Astrocyte (in vitro differentiated cells and primary cell): ENCODE measurements at regions not wholly inside any gene's neighbourhood (a gene's known extent, or its start where the extent isn't known, plus 50 kb on each side); places are given as distances from the start of the nearest gene placed in this dataset.

ENCODE experiments used
- DNase-seq: peaks from one replicate; pipeline ENCODE4 v3.0.0-alpha.2; 2010; ENCODE audit warnings: low read depth
- FAIRE-seq: peaks from 2 replicates; lab custom pipeline; 2011; peaks lifted over from hg19 to GRCh38; lab: Jason Lieb, UNC
- H2AFZ ChIP-seq: 2 replicates; pipeline ENCODE4 v1.6.0; 2012; ENCODE audit warnings: low read depth, low read length, inconsistent platforms
- H3K27ac ChIP-seq: 2 replicates; pipeline ENCODE4 v1.5.1; 2011; ENCODE audit warnings: low read depth, low read length, inconsistent platforms
- H3K27me3 ChIP-seq: 2 replicates; pipeline ENCODE4 v1.6.0; 2011; ENCODE audit warnings: low read length, inconsistent platforms; ENCODE audit not compliant: insufficient read depth
- H3K36me3 ChIP-seq: 2 replicates; pipeline ENCODE4 v1.5.1; 2011; ENCODE audit warnings: low read length, inconsistent platforms; ENCODE audit not compliant: insufficient read depth
- H3K4me1 ChIP-seq: 2 replicates; pipeline ENCODE4 v1.5.1; 2011; ENCODE audit warnings: low read length, inconsistent platforms; ENCODE audit not compliant: insufficient read depth
- H3K4me2 ChIP-seq: 2 replicates; pipeline ENCODE4 v1.6.0; 2012; ENCODE audit warnings: low read length, inconsistent platforms
- H3K4me3 ChIP-seq: 2 replicates; pipeline ENCODE4 v1.5.1; 2011; ENCODE audit warnings: low read depth, mild to moderate bottlenecking, low read length, inconsistent platforms; ENCODE audit not compliant: insufficient read depth
- H3K79me2 ChIP-seq: 2 replicates; pipeline ENCODE4 v1.6.0; 2012; ENCODE audit warnings: mild to moderate bottlenecking, low read length, inconsistent platforms; ENCODE audit not compliant: insufficient read depth
- H3K9ac ChIP-seq: 2 replicates; pipeline ENCODE4 v1.6.0; 2012; ENCODE audit warnings: mild to moderate bottlenecking, low read length, inconsistent platforms
- H3K9me3 ChIP-seq: 2 replicates; pipeline ENCODE4 v1.5.1; 2012; ENCODE audit warnings: low read depth, mild to moderate bottlenecking, low read length, inconsistent platforms; ENCODE audit not compliant: insufficient read depth
- H4K20me1 ChIP-seq: 2 replicates; pipeline ENCODE4 v1.6.0; 2012; ENCODE audit warnings: low read length, inconsistent platforms; ENCODE audit not compliant: insufficient read depth
- H3K27ac Mint-ChIP-seq: one replicate; pipeline ENCODE4 v1.8.0; 2021; ENCODE audit warnings: mild to moderate bottlenecking, mixed read lengths; ENCODE audit not compliant: unreplicated experiment
- H3K27me3 Mint-ChIP-seq: one replicate; pipeline ENCODE4 v1.8.0; 2021; ENCODE audit warnings: low read depth, mixed read lengths; ENCODE audit not compliant: unreplicated experiment
- H3K36me3 Mint-ChIP-seq: one replicate; pipeline ENCODE4 v1.8.0; 2021; ENCODE audit warnings: low read depth, mixed read lengths; ENCODE audit not compliant: unreplicated experiment
- H3K4me1 Mint-ChIP-seq: one replicate; pipeline ENCODE4 v1.8.0; 2021; ENCODE audit warnings: low read depth, mixed read lengths; ENCODE audit not compliant: unreplicated experiment
- H3K4me3 Mint-ChIP-seq: one replicate; pipeline ENCODE4 v1.8.0; 2021; ENCODE audit warnings: mild to moderate bottlenecking, moderate library complexity, mixed read lengths; ENCODE audit not compliant: unreplicated experiment
- H3K9me3 Mint-ChIP-seq: one replicate; pipeline ENCODE4 v1.8.0; 2021; ENCODE audit warnings: mild to moderate bottlenecking, mixed read lengths; ENCODE audit not compliant: unreplicated experiment
- EZH2 ChIP-seq: IDR thresholded peaks from 2 replicates; pipeline ENCODE4 v1.6.1; 2012; ENCODE audit warnings: mild to moderate bottlenecking, low read length, inconsistent platforms; ENCODE audit not compliant: insufficient read depth
- TF ChIP-seq, protein P1 (sequence below): IDR thresholded peaks from 2 replicates; pipeline ENCODE4 v1.5.1; 2011; ENCODE audit warnings: low read depth, mild to moderate bottlenecking, inconsistent platforms, low read length, moderate library complexity; ENCODE audit not compliant: insufficient read depth

DNA sequence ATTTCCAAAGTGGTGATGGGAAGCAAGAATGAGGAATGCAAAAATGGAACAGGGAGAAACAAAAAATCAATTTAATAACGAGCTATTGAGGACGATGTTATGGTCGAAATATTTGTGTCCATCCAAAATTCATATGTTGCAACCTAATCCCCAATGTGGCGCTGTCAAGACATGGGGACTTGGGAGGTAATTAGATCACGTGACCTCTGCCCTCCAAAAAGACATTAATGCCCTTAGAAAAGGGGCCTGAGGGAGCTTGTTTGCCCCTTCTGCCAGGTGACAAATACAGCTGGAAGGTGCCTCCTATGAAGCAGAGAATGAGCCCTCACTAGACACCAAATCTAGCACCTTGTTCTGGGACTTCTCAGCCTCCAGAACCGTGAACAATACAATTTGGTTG is 315.2 kb upstream of the CDH9 start:
- Mint-ChIP-seq H3K36me3 (no peaks in the 10 kb centered on the region), H3K4me1 (no peaks in the 10 kb centered on the region), H3K27me3 (no peaks in the 10 kb centered on the region), H3K27ac (no peak overlapping the region), H3K4me3 (no peak overlapping the region), H3K9me3 (no peaks in the 10 kb centered on the region)
- FAIRE-seq (no peak), DNase-seq (no peak)
- H3K4me1 ChIP-seq: no peaks in the 10 kb centered on the region
- no peak overlapping the region for H3K4me2 ChIP-seq
- no peak overlapping the region for H3K9ac ChIP-seq
- H3K36me3 ChIP-seq: no peaks in the 10 kb centered on the region
- no peaks in the 10 kb centered on the region for H3K9me3 ChIP-seq
- no peak overlapping the region for H2AFZ ChIP-seq
- H3K79me2 ChIP-seq: no peaks in the 10 kb centered on the region
- H3K4me3 ChIP-seq: no peak overlapping the region
- H3K27me3 ChIP-seq: no peaks in the 10 kb centered on the region
- H3K27ac ChIP-seq: no peak overlapping the region
- TF ChIP-seq, protein P1, sequence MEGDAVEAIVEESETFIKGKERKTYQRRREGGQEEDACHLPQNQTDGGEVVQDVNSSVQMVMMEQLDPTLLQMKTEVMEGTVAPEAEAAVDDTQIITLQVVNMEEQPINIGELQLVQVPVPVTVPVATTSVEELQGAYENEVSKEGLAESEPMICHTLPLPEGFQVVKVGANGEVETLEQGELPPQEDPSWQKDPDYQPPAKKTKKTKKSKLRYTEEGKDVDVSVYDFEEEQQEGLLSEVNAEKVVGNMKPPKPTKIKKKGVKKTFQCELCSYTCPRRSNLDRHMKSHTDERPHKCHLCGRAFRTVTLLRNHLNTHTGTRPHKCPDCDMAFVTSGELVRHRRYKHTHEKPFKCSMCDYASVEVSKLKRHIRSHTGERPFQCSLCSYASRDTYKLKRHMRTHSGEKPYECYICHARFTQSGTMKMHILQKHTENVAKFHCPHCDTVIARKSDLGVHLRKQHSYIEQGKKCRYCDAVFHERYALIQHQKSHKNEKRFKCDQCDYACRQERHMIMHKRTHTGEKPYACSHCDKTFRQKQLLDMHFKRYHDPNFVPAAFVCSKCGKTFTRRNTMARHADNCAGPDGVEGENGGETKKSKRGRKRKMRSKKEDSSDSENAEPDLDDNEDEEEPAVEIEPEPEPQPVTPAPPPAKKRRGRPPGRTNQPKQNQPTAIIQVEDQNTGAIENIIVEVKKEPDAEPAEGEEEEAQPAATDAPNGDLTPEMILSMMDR: no peak
- no peak for TF ChIP-seq EZH2
- no peaks in the 10 kb centered on the region for H4K20me1 ChIP-seq

DNA sequence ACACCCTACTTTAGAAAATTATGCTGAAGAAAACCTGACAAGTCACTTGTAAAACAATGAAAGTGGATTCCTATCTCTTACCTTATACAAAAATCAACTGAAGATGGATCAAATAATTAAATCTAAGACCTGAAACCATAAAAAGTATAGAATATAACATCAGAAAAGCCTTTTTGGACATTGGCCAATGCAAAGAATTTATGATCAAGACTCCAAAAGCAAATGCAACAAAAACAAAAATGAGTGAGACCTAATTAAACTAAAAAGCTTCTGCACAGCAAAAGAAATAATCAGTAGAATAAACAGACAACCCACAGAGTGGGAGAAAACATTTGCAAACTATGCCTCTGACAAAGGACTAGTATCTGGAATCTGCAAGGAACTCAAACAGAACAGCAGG is 303.0 kb upstream of the CDH9 start:
- no peak for TF ChIP-seq EZH2
- TF ChIP-seq, protein P1: no peak
- Histone ChIP-seq H3K9ac (no peak overlapping the region), H3K9me3 (no peaks in the 10 kb centered on the region), H3K36me3 (no peaks in the 10 kb centered on the region), H2AFZ (no peak overlapping the region), H3K79me2 (no peaks in the 10 kb centered on the region), H3K27ac (no peak overlapping the region), H4K20me1 (no peaks in the 10 kb centered on the region), H3K4me2 (no peak overlapping the region), H3K4me1 (no peaks in the 10 kb centered on the region), H3K4me3 (no peak overlapping the region), H3K27me3 (no peaks in the 10 kb centered on the region)
- Mint-ChIP-seq H3K36me3 (no peaks in the 10 kb centered on the region), H3K4me3 (no peak overlapping the region), H3K27ac (no peak overlapping the region), H3K27me3 (no peaks in the 10 kb centered on the region), H3K4me1 (no peaks in the 10 kb centered on the region), H3K9me3 (no peaks in the 10 kb centered on the region)
- FAIRE-seq: no peak
- DNase-seq: no peak

DNA sequence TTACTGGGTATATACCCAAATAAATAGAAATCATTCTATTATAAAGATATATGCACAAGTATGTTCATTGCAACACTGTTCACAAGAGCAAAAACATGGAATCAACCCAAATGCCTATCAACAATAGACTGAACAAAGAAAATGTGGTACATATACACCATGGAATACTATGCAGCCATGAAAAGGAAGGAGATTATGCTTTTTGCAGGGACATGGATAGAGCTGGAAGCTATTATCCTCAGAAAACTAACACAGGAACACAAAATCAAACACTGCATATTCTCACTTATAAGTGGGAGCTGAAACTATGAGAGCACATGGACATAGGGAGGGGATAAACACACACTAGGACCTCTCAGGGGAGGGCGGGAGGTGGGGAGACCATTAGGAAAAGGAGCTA is 298.4 kb upstream of the CDH9 start:
- Histone ChIP-seq H3K27ac (no peak overlapping the region), H3K36me3 (no peaks in the 10 kb centered on the region), H3K4me3 (no peak overlapping the region), H3K27me3 (no peaks in the 10 kb centered on the region), H3K9ac (no peak overlapping the region), H4K20me1 (no peaks in the 10 kb centered on the region), H3K4me2 (no peak overlapping the region), H2AFZ (no peak overlapping the region), H3K79me2 (no peaks in the 10 kb centered on the region), H3K4me1 (no peaks in the 10 kb centered on the region), H3K9me3 (no peaks in the 10 kb centered on the region)
- no peak for DNase-seq
- H3K4me1 Mint-ChIP-seq: no peaks in the 10 kb centered on the region
- H3K4me3 Mint-ChIP-seq: no peak overlapping the region
- no peaks in the 10 kb centered on the region for H3K9me3 Mint-ChIP-seq
- H3K36me3 Mint-ChIP-seq: no peaks in the 10 kb centered on the region
- no peak overlapping the region for H3K27ac Mint-ChIP-seq
- no peak for FAIRE-seq
- no peaks in the 10 kb centered on the region for H3K27me3 Mint-ChIP-seq
- no peak for TF ChIP-seq EZH2
- TF ChIP-seq, protein P1: no peak
